D721Med (cell line): ENCODE measurements at regions not wholly inside any gene's neighbourhood (a gene's known extent, or its start where the extent isn't known, plus 50 kb on each side); places are given as distances from the start of the nearest gene placed in this dataset.

Source experiments
- DNase-seq: peaks from one replicate; pipeline ENCODE4 v3.0.0; 2011; ENCODE audit warnings: low spot score; ENCODE audit not compliant: insufficient read length
- FAIRE-seq: peaks from 2 replicates; lab custom pipeline; 2011; peaks lifted over from hg19 to GRCh38; lab: Jason Lieb, UNC
- CTCF ChIP-seq: IDR thresholded peaks from 2 replicates; pipeline ENCODE4 v1.5.1; 2012; ENCODE audit warnings: mild to moderate bottlenecking, control low read depth; ENCODE audit not compliant: insufficient read depth; ENCODE audit errors: missing control alignments

DNA sequence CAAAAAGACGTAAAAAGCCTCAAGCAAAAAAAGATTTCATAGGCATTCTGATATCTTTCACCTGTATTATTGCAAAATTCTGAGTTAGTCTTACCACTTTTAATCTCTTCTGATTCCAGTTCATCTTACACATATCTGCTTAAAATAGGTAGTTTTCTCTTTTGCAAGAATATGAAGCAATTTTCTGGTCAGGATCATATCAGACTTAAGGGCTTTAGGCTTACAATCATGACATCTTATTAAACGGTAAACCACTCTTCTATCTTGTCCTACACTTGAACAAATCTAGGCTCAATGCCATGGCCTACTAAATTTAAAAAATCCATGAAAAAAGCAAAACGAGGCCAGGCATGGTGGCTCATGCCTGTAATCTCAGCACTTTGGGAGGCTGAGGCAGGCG is 50.1 kb upstream of the GAREM1 start:
- no peak for DNase-seq
- TF ChIP-seq CTCF: no peak
- FAIRE-seq: no peak
